ENCODE measurements at regions not wholly inside any gene's neighbourhood (a gene's known extent, or its start where the extent isn't known, plus 50 kb on each side); places are given as distances from the start of the nearest gene placed in this dataset.

DNA sequence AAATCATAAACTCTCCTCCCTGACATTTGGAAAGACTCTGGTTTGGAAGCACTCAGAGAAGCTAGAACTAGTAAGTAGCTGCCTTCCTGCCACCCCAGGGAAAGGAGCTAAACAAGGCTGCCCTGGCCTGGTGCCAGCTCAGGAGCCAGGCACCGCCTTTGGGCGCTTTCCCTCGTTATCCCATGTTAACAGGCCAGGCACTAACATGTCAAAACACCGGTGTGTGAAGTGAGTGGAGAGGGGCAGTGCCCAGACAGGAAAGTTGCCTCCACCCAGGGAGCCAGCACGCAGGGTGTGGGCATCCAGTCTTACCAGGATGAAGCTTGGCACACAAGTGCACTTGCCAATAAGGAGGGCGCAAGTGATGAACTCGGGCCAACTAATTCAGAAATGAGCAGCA, 346.8 kb downstream of the RRAGC start:
- FAIRE-seq (no peak), DNase-seq (ENCODE audit: extremely low read depth in 1 of 4, low spot score in 3 of 4) (no peak), ATAC-seq (no peak)
- Histone ChIP-seq H3K4me1 (replicated peaks in 1 of 2; ENCODE audit: control insufficient read depth in 2 of 2, insufficient read depth in 2 of 2, low read length in 2 of 2) (peaks cover 11 to 36% of the 10 kb centered on the region in 2 experiments), H3K9me3 (replicated peaks; ENCODE audit: control insufficient read depth, insufficient read depth, low read depth, low read length) (no peaks in the 10 kb centered on the region), H3K9ac (ENCODE audit: insufficient read depth in 1 of 2, low read depth in 2 of 2, low read length in 2 of 2) (peak overlapping the region in 1 of 2 experiments; percentile 62; a peak in 1 of 4 replicates), H3K4me3 (no peak overlapping the region), H3K4me2 (ENCODE audit: insufficient read depth, low read length) (no peak overlapping the region), H3K79me2 (ENCODE audit: control insufficient read depth, insufficient read depth, low read length) (no peaks in the 10 kb centered on the region), H3K27me3 (ENCODE audit: control insufficient read depth in 2 of 2, insufficient read depth in 2 of 2, low read length in 2 of 2) (no peaks in the 10 kb centered on the region), H2AFZ (ENCODE audit: low read depth, low read length) (0 out of 2 replicates have a peak overlapping the region, but pooled peaks have one; percentile 25), H3K9me1 (ENCODE audit: control insufficient read depth, insufficient read depth, low read length) (no peaks in the 10 kb centered on the region), H3K27ac (ENCODE audit: extremely low read depth, low read depth, low read length) (no peak overlapping the region), H3K36me3 (ENCODE audit: control insufficient read depth, insufficient read depth, low read length) (no peaks in the 10 kb centered on the region), H4K20me1 (replicated peaks; ENCODE audit: control insufficient read depth, insufficient read depth, low read length) (no peaks in the 10 kb centered on the region)
- no peak for TF ChIP-seq ZNF431 (CRISPR knock-in tag; IDR thresholded peaks at IDR 0.05)
- peak; percentile 89 for TF ChIP-seq NFIC (IDR thresholded peaks at IDR 0.05)
- no peak for TF ChIP-seq PYGO2 (tag; IDR thresholded peaks at IDR 0.05)
- TF ChIP-seq SIX5 (IDR thresholded peaks at IDR 0.05; ENCODE audit: borderline replicate concordance in 1 of 2, insufficient read depth in 1 of 2, low read depth in 1 of 2, low read length in 2 of 2) = no peak
- no peak for TF ChIP-seq SLC30A9 (CRISPR knock-in tag; IDR thresholded peaks at IDR 0.05)
- TF ChIP-seq, protein P1, sequence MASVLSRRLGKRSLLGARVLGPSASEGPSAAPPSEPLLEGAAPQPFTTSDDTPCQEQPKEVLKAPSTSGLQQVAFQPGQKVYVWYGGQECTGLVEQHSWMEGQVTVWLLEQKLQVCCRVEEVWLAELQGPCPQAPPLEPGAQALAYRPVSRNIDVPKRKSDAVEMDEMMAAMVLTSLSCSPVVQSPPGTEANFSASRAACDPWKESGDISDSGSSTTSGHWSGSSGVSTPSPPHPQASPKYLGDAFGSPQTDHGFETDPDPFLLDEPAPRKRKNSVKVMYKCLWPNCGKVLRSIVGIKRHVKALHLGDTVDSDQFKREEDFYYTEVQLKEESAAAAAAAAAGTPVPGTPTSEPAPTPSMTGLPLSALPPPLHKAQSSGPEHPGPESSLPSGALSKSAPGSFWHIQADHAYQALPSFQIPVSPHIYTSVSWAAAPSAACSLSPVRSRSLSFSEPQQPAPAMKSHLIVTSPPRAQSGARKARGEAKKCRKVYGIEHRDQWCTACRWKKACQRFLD (CRISPR knock-in tag; IDR thresholded peaks at IDR 0.05) = no peak
- BruUV-seq (replicated peaks) = no TSS peak
- in situ Hi-C loops (cut with MboI) (no loop called here), intact Hi-C loops (cut with micrococcal nuclease) (no loop called here)
- ChIA-PET CTCF (ENCODE audit: low intra/inter-chr PET ratio) (interaction anchor here (1.0 kb wide), 1 partner anchor 86 kb away, joined by 3 read pairs; no protein-coding TSS in a partner anchor), POLR2A (interaction anchor here (1.1 to 1.8 kb wide), 3 partner anchors 9 to 22 kb away, joined by 3 to 7 read pairs (median 3); no protein-coding TSS in a partner anchor)
- WGBS (ENCODE audit: insufficient coverage, low coverage, missing lambda C conversion rate) = 62% methylated on average over 7 of the region's 7 CpGs

Measured in K562 (cell line).